ENCODE measurements at regions not wholly inside any gene's neighbourhood (a gene's known extent, or its start where the extent isn't known, plus 50 kb on each side); places are given as distances from the start of the nearest gene placed in this dataset.
A peak's percentile ranks its signal among the peaks of the same experiment; 100 is the strongest.

DNA sequence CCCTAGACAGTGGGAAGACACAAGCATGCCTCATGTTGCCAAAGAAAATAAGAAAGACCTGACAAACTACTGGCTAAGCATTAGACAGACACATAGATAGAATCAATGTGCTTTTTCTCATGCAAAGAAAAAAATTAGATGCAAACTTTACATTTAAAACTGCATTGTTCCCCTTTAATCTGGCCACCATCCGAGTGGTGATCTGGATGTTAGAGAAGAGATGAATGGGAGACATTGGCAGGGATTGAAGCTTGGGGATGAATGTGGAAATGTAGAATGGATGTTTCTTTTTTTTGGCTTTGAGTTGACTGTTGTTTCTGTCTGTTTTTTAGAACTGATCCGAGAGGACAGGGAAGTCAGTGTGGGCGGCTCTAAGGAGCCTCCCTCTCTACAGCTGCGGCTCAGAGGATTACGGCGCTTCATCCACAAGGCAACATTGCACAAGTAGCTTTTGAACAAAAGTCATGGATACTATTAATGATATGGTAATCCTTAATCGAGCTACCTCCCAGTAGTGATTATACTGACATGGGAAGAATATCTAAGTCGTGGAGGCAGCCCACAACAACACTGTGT lies 53.0 kb downstream of the HELT start:
- DNase-seq (ENCODE audit: low spot score): no peak

DNA sequence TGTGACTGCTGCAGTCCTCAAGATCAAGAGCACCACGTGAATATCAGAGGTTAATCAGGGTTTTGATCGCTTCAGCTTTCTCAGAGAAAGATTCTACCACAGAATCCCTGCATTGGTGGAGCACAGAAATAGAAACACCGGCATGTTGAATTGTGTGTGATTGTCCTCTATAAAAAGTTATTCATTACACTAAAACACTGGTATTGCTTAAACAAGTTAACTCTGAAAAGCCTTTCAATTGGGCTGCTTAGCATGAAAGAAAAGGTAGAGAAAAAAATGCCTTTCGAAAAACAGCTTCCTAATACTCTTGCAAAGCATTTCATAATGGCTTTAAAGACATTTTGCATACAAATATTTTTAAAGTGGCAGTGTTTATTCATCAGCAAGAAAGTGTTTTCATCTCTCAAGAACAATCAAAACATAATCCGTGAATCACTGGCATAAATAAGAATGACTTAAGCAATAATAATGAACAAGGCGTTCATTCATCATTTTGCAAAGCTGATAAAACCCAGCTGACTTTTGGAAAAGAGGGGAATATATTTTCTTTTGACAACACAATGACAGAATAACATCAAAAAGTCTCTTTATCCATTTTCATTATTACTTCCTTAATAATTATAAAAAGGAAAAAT lies 61.1 kb downstream of the HELT start:
- DNase-seq (ENCODE audit: low spot score): no peak

DNA sequence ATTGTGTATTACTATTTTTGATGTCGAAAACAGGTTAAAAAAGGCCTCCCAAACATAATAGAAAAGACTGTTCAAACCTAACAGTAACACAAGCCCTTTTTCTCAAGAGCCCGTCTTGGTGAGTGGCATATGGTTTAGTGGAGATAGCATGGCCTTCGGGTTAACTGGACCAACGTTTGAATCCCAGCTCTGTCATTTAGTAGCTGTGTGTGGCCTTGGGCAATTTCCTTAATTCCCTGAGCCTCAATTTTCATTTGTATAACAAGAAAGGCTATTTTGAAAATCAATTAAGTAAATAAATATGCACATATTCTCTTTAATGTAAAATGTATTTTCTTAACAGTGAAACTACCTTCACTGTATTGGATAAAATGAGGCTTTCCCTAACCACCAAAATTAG lies 62.3 kb downstream of the HELT start:
- DNase-seq (ENCODE audit: low spot score): no peak

DNA sequence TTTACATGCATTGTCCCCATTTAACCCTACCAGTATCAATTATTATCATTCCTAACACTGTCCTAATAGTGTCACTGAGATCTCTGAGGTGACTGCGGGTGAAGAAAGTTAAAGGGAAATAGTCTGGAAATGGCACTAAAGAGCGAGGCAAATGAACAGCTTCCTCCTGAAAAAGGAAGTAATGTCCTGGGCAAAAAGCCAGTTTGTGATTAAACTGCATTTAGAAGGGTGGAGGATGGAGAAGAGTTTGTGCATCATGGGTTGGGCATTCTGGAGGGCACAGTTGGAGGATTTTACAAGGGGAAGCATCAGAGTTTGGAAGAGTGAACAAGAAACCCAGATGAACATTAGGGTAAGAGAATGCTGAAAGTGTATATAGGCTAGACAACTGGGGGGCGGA lies 60.5 kb upstream of the SLC25A4 start:
- peak; percentile 40 for DNase-seq (ENCODE audit: low spot score)

DNA sequence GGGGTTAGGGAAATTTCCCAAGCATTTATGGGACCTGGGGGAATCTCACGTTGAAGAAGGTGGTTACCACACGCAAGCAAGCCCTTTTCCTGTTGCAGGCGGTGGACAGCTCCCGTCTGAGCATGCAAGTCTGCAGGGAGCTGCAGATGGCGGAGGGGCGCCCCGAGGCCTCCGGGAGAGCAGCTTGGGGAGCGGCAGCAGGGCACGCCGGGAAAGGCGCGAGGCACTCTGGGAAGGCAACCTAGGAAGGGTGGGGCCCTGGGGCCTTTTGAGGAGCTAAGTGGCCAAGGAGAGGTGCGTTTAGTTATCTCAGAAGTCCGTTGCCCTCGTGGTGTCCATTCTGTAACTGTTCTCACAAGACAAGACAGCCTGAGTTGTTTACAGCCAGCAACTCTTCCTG lies 57.0 kb upstream of the SLC25A4 start:
- no peak for DNase-seq (ENCODE audit: low spot score)

DNA sequence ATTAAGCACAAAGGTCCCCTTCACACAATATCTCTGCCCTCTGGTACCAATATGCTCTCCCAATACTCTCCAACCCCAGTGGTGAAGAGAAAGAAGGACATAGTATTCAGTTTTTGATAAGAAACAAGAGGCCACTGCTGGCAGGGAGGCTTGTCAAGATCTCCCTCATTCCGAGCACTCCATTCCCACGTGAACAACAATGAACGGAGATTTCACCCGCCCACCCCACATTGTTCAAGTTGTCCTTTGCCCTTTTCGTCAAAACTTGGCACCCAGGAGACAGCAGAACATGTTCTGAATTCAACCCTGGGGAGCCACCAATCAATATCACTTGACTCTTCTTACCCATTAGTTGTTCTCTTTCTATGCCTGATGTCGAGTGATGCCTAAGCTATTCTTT lies 54.2 kb upstream of the SLC25A4 start:
- no peak for DNase-seq (ENCODE audit: low spot score)

DNA sequence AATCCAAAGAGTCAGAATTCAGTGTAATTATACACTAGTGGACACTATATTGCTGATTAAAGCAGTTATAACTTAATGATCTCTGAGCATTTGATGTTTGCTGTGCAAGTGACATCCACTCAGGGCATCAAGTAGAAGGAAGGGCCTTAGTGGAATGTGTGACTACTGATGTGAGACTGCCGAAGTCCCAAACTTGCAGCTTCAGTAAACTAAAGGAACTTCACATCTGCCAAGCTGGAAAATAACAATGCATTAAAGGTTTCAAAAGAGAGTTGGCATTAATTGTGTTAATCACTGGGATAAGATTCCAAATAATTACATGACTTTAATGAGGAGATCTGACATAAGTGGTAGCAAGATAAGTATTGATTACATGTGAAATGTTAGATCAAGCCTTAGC lies 52.5 kb upstream of the SLC25A4 start:
- no peak for DNase-seq (ENCODE audit: low spot score)

DNA sequence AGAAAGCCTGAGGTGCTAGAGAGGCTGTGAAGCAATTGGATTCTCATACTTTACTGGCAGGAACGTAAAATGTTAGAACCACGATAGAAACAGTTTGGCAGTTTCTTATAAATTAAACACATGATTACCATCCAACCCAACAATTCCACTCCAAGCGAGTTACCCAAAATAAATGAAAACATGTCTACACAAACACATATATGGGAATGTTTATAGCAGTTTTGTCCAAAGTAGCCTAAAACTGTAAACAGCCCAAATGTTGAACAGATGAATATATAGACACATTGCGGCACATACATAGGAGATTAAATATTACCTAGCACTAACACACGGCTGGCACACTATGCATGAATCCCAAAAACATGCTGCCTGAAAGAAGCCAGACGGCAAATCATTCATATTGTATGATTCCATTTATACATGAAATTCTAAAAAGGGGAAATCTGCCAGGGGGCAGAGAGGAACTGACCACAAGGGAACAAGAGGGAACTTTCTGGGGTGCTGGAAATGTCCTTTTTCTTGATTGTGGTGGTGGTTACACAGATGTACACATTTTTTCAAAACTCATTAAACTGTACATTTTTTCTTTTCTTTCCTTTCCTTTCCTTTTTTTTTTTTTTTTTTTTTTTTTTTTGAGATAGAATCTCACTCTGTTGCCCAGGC lies 50.4 kb upstream of the SLC25A4 start:
- DNase-seq (ENCODE audit: low spot score): no peak

All from Ammon's horn (tissue), 1 donor.